Activated CD4-positive, alpha-beta T cell treated with anti-CD3 and anti-CD28 coated beads, Interleukin-2, amount 50 U/mL, for 1 hour (primary cell): ENCODE measurements at regions not wholly inside any gene's neighbourhood (a gene's known extent, or its start where the extent isn't known, plus 50 kb on each side); places are given as distances from the start of the nearest gene placed in this dataset.

ENCODE experiments used
- DNase-seq: peaks from one replicate; pipeline ENCODE4 v3.0.0-alpha.2; 2020

GRCh38 chr13:59441596-59442280 is 722.0 kb downstream of the DIAPH3 start:
- DNase-seq = no peak

- no peak for DNase-seq
Observed at GRCh38 chr13:59442461-59442860, 721.3 kb downstream of the DIAPH3 start.

- DNase-seq = no peak
Observed at GRCh38 chr13:59442944-59443486, 720.7 kb downstream of the DIAPH3 start.

- DNase-seq = no peak
Observed at GRCh38 chr13:59444210-59444857, 719.4 kb downstream of the DIAPH3 start.

- DNase-seq = no peak
Observed at GRCh38 chr13:59445812-59446211, 717.9 kb downstream of the DIAPH3 start.

GRCh38 chr13:59446391-59446790 is 717.3 kb downstream of the DIAPH3 start:
- DNase-seq = no peak

GRCh38 chr13:59447031-59447430 is 716.7 kb downstream of the DIAPH3 start:
- DNase-seq = no peak

GRCh38 chr13:59447846-59448620 is 715.7 kb downstream of the DIAPH3 start:
- DNase-seq = no peak

GRCh38 chr13:59449750-59450149 is 714.0 kb downstream of the DIAPH3 start:
- DNase-seq = no peak

- DNase-seq = no peak
Observed at GRCh38 chr13:59450229-59450628, 713.5 kb downstream of the DIAPH3 start.

- no peak for DNase-seq
Observed at GRCh38 chr13:59451236-59451635, 712.5 kb downstream of the DIAPH3 start.

- DNase-seq = no peak
Observed at GRCh38 chr13:59452189-59452890, 711.4 kb downstream of the DIAPH3 start.

- no peak for DNase-seq
Observed at GRCh38 chr13:59458908-59459579, 704.7 kb downstream of the DIAPH3 start.

- DNase-seq = no peak
Observed at GRCh38 chr13:59459972-59460371, 703.8 kb downstream of the DIAPH3 start.

GRCh38 chr13:59461411-59461810 is 702.3 kb downstream of the DIAPH3 start:
- DNase-seq = no peak

GRCh38 chr13:59463023-59463422 is 700.7 kb downstream of the DIAPH3 start:
- DNase-seq = no peak

- DNase-seq = no peak
Observed at GRCh38 chr13:59464926-59465325, 698.8 kb downstream of the DIAPH3 start.

- DNase-seq = no peak
Observed at GRCh38 chr13:59468396-59468795, 695.3 kb downstream of the DIAPH3 start.

- no peak for DNase-seq
Observed at GRCh38 chr13:59471106-59471505, 692.6 kb downstream of the DIAPH3 start.

GRCh38 chr13:59472134-59472533 is 691.6 kb downstream of the DIAPH3 start:
- no peak for DNase-seq

GRCh38 chr13:59474696-59475095 is 689.0 kb downstream of the DIAPH3 start:
- DNase-seq = no peak

GRCh38 chr13:59475911-59476310 is 687.8 kb downstream of the DIAPH3 start:
- DNase-seq = no peak
